ENCODE measurements at regions not wholly inside any gene's neighbourhood (a gene's known extent, or its start where the extent isn't known, plus 50 kb on each side); places are given as distances from the start of the nearest gene placed in this dataset.
"Not testable (repeated sequence)": the region's sequence is repeated elsewhere in the genome, so short reads cannot be mapped to it uniquely, and the experiment has no call there.

DNA sequence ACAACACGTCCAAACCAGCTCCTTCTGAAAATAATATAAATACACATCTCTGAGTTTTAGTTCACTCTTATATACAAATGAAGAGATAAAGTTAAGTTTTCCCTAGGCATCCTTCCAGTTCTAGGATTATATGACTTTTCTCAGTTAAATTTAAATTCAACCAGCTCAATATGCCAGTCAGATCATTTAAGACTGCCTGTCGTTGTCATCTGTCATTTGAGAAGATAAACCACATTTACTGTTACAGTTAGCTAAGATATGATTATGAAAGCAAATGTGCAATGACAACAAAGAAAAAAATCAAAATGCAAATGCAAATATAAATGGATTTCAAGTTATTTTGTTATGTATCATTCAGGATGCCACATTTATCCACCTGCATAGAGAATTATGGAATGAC, 671.7 kb upstream of the GOT2 start:
- DNase-seq: no peak

GRCh38 chr16:59404509-59404908, 670.4 kb upstream of the GOT2 start:
- no peak for DNase-seq

GRCh38 chr16:59400830-59401229, 666.7 kb upstream of the GOT2 start:
- no peak for DNase-seq

GRCh38 chr16:59397638-59398037, 663.5 kb upstream of the GOT2 start:
- DNase-seq: no peak

DNA sequence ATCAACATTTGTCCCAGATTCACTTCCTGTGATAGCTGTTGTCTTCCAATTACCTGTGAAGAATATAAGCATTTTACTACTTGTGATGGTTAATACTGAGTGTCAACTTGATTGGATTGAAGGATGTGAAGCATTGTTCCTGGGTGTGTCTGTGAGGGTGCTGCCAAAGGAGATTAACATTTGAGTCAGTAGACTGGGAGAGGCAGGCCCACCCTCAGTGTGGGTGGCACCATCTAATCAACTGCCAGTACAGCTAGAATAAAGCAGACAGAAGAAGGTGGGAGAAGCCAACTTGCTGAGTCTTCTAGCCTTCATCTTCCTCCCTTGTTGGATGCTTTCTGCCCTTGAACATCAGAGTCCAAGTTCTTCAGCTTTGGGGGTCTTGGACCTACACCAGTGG, 660.4 kb upstream of the GOT2 start:
- DNase-seq: no peak

DNA sequence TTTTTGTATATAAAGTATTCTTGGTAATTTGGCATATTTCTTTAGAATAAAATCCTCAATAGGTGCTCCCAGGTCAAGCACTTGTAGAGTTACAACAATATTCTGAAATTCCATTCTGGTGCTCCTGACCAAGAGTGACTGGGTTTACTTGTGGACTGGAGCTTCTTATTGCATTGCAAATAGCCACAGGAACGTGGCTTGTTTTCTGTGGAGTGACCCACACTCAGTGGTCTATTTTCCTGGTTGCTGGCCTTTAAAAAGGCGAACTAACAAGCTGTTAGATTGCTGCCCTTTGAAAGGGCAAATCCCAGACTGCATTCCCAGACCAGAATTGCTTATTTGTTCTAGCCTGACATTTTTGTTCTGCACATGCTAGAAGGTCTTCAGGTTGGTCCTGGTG, 658.8 kb upstream of the GOT2 start:
- DNase-seq: no peak

- no peak for DNase-seq
Observed at GRCh38 chr16:59391617-59392364, 657.7 kb upstream of the GOT2 start.

GRCh38 chr16:59385959-59386358, 651.8 kb upstream of the GOT2 start:
- peak; percentile 15 for DNase-seq

DNA sequence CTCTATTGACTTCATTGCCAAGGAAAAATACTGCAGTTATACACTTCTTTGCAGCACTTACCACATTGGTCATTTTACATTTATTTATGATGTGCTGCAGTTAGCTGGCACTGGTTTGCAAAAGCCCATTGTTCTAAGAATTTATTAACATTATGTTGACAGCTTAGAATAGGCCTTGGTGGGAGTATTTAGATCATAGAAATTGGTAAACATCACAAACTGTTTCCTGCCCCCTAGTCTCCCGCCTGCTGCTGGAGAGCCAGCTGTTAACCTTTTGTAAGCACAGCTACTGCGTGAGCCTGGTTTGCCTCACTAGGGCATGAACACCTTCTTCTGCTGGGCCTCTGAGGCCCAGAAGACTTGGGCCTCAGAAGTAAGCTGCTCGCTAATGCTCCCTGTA, 651.4 kb upstream of the GOT2 start:
- no peak for DNase-seq

DNA sequence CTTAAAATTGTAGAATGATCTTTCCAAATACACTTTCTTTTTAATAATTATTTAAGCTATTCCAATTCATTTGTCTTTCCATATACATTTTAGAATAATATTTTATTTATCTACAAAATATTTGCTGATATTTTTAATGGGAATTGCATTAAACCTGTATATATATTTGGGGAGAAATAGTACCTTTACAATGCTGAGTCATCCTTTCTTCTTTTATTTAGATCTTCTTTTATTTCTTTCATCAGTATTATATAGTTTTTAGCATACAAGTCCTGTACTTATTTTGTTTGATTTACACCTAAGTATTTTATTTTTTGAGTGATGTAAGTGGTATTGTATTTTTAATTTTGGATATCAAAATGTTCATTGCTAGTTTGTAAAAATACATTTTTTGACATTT, 639.5 kb upstream of the GOT2 start:
- no peak for DNase-seq

GRCh38 chr16:59370717-59371116, 636.6 kb upstream of the GOT2 start:
- no peak for DNase-seq

GRCh38 chr16:59369523-59369922, 635.4 kb upstream of the GOT2 start:
- no peak for DNase-seq

- no peak for DNase-seq
Observed at GRCh38 chr16:59368586-59368985, 634.5 kb upstream of the GOT2 start.

DNA sequence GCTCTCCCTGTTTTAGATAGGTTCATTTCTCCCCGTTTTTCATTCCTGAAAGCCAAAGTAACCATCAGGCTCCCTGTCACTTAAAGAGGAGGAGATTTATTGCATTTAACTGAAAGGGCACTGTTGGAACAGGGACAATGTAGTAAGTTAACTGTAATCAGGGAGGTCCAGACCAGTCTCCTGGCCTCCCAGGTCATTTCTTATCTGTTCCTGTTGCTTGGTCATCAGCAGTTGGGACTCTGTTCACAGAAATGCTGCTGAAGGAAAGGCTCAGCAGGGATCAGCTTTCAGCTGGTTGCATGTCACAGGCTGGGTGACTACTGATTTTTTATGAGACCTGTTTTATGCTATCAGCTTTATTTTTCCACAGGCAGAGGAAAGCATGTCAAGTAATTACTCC, 622.6 kb upstream of the GOT2 start:
- no peak for DNase-seq

DNA sequence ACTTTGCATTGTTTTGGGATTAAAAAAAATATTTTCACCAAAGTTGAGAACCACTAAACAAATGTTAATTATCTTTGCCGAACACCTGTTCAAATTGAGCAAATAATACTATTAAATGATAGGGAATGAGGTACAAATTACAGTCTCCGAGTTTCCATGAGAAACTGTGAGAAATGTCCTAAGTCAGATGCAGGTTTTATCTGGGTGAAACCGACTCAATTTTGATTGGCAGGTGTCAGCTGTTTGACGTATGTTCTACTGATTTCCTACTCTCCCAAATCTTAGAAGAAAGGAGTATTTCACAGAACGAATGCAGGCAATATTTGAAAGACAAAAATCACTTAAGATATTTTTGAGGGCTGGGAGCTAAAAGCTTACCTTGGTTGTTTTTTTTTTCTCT, 622.0 kb upstream of the GOT2 start:
- DNase-seq: no peak

GRCh38 chr16:59355704-59356103, 621.6 kb upstream of the GOT2 start:
- DNase-seq: no peak

DNA sequence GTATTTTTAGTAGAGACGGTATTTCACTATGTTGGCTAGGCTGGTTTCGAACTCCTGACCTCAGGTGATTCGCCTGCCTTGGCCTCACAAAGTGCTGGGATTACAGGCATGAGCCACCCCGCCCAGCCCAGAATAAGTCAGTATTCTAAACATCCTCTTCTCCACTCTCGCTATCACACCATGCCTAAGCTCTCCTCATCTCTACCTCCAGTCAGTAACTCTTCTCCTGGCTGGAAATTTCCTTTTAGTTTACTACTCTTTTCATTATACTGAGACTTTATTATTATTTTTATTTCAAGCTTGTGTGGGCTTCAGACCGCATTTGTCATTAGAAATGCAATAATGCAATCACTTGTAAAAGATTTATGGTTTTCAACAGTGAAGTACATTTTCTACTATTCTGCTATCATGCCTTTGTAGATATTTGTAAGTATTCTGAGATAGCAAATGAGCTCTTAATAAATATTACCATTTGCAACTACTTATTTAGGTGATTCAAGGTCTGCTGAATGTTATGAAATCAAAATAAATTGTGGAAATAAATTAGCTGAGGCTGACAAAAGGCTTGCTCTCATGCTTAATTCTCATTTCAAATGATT, 617.3 kb upstream of the GOT2 start:
- DNase-seq: no peak

DNA sequence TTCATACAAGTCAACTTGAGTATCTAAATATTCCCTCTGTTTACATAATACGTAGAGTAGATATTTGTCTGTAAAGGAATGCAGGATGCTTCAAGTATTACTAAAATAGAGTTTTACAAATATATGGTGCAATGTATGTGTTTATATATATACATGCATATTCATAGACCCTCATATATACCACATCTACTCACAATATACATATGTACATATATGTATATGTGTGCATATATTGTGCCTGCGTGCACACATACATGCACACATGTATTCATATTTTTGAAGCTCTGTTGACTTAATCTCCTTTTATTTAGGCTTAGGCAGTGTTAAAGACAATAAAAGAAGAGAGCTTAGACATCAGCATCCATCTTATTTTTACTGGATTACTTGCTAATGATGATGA, 616.6 kb upstream of the GOT2 start:
- no peak for DNase-seq

DNA sequence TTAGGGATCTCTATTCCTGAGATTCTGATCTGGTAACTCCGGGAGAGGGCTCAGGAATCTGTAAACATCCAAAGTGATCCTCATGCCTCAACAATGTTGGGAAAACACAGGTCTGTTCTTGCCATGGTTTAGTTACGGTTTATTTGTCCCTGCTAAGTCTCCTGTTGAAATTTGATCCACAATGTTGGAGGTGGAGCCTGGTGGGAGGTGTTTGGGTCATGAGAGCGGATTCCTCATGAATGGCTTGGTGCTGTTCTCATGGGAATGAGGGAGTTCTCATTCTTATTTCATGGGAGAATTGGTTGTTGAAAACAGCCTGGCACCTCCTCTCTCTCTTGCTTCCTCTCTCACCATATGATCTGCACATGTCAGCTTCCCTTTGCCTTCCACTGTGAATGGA, 608.6 kb upstream of the GOT2 start:
- DNase-seq: no peak

GRCh38 chr16:59341368-59341767, 607.3 kb upstream of the GOT2 start:
- no peak for DNase-seq

- no peak for DNase-seq
Observed at GRCh38 chr16:59339871-59340270, 605.8 kb upstream of the GOT2 start.

GRCh38 chr16:59336136-59336695, 602.1 kb upstream of the GOT2 start:
- DNase-seq: peak; percentile 25

DNA sequence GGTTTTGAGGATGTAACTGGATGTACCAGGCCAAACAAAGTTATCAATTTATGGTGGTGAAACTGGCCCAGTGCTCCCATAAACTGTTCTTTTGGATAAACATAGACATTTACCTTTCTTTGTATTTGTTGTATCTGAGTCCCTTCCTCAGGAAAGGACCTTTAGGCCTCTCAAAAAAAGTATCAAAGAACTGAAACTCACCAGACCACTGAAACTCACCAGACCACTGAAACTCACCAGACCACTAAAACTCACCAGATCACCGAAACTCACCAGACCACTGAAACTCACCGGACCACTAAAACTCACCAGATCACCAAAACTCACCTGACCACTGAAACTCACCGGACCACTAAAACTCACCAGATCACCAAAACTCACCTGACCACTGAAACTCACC, 597.6 kb upstream of the GOT2 start:
- not testable (repeated sequence) for DNase-seq
